ENCODE measurements at regions not wholly inside any gene's neighbourhood (a gene's known extent, or its start where the extent isn't known, plus 50 kb on each side); places are given as distances from the start of the nearest gene placed in this dataset.

DNA sequence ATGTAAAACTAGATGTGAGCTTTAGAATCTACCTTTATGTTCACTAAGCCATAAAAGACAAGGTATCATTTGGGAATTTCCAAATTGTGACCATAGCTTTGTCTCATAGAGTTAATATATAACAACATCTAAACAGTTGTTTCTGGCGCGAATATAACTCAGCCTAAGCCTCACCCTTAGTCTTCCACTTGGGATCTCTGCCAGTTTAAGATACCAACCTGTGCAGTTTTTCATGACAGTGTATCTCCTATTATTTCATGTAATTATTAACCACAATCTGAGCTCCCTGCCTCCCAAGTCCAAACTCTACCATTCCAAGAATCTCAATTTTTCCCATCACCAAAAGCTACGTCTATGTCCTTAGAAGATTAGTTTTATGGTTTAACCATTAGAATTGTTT, 572.5 kb upstream of the ISX start:
- peaks cover 2% of the 10 kb centered on the region for H3K36me3 Mint-ChIP-seq (ENCODE audit: low read depth)
- no peak overlapping the region for H3K4me3 Mint-ChIP-seq (ENCODE audit: unreplicated experiment)
- H3K27me3 Mint-ChIP-seq (ENCODE audit: low read depth): peaks cover 2% of the 10 kb centered on the region
- no peaks in the 10 kb centered on the region for H3K4me1 Mint-ChIP-seq (ENCODE audit: low read depth)
- TF ChIP-seq CTCF (IDR thresholded peaks at IDR 0.05): no peak
- no peak for DNase-seq (ENCODE audit: low spot score)
- peaks cover 40% of the 10 kb centered on the region for H3K9me3 Mint-ChIP-seq (ENCODE audit: low read depth)
- no peak overlapping the region for H3K27ac Mint-ChIP-seq (ENCODE audit: unreplicated experiment)

DNA sequence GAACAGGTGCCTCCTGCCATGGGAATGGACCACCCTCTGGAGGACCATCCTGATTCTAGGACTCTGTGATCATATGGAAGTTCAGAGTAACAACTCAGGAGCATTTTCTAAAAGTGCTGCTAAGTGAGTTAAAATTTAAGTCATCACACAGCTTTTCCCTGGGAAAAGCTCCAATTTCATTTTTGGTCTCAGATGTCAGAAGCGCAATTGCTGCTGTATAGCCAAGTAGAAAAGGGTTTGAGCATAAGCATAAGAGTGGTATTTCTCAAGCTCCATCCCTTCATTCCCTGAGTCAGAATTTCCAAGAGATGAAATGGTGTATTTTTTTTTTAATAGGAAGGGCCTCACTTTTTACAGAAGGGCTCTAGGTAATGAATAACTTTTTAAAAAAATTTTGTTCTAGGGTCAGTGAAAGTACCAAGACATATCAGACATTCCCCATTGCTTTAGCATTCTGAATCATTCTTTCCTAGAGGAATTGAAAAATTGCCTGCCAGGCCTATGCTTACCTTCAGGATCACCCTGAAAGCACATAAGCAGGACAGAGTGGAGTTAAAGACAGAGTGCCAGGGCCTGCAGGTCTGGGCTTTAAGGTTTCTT, 564.5 kb upstream of the ISX start:
- Mint-ChIP-seq H3K27ac (ENCODE audit: unreplicated experiment) (no peak overlapping the region), H3K36me3 (ENCODE audit: low read depth) (no peaks in the 10 kb centered on the region), H3K9me3 (ENCODE audit: low read depth) (peaks cover 24% of the 10 kb centered on the region), H3K27me3 (ENCODE audit: low read depth) (no peaks in the 10 kb centered on the region), H3K4me1 (ENCODE audit: low read depth) (no peaks in the 10 kb centered on the region), H3K4me3 (ENCODE audit: unreplicated experiment) (no peak overlapping the region)
- no peak for DNase-seq (ENCODE audit: low spot score)
- no peak for TF ChIP-seq CTCF (IDR thresholded peaks at IDR 0.05)

GRCh38 chr22:34502821-34503220, 563.1 kb upstream of the ISX start:
- Mint-ChIP-seq H3K27me3 (ENCODE audit: low read depth) (no peaks in the 10 kb centered on the region), H3K27ac (ENCODE audit: unreplicated experiment) (no peak overlapping the region), H3K4me3 (ENCODE audit: unreplicated experiment) (no peak overlapping the region), H3K36me3 (ENCODE audit: low read depth) (no peaks in the 10 kb centered on the region), H3K9me3 (ENCODE audit: low read depth) (peaks cover 16% of the 10 kb centered on the region), H3K4me1 (ENCODE audit: low read depth) (no peaks in the 10 kb centered on the region)
- DNase-seq (ENCODE audit: low spot score): no peak
- no peak for TF ChIP-seq CTCF (IDR thresholded peaks at IDR 0.05)

DNA sequence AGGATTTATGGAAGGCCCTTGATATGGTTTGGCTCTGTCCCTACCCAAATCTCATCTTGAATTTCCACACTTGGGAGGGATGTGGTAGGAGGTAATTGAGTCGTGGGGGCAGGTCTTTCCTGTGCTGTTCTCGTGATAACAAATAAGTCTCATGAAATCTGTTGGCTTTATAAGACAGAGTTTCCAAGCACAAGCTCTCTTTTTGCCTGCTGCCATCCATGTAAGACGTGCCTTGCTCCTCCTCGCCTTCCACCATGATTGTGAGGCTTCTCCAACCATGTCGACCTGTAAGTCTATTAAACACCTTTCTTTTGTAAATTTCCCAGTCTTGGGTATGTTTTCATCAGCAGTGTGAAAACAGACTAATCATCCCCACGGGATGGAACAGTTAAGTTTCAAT, 557.2 kb upstream of the ISX start:
- Mint-ChIP-seq H3K27ac (ENCODE audit: unreplicated experiment) (no peak overlapping the region), H3K4me3 (ENCODE audit: unreplicated experiment) (no peak overlapping the region), H3K27me3 (ENCODE audit: low read depth) (no peaks in the 10 kb centered on the region), H3K4me1 (ENCODE audit: low read depth) (no peaks in the 10 kb centered on the region), H3K9me3 (ENCODE audit: low read depth) (peaks cover 12% of the 10 kb centered on the region), H3K36me3 (ENCODE audit: low read depth) (no peaks in the 10 kb centered on the region)
- DNase-seq (ENCODE audit: low spot score): no peak
- no peak for TF ChIP-seq CTCF (IDR thresholded peaks at IDR 0.05)

GRCh38 chr22:34526681-34527080, 539.3 kb upstream of the ISX start:
- no peak for TF ChIP-seq CTCF (IDR thresholded peaks at IDR 0.05)
- Mint-ChIP-seq H3K27ac (ENCODE audit: unreplicated experiment) (no peak overlapping the region), H3K27me3 (ENCODE audit: low read depth) (no peaks in the 10 kb centered on the region), H3K9me3 (ENCODE audit: low read depth) (peaks cover 2% of the 10 kb centered on the region), H3K4me3 (ENCODE audit: unreplicated experiment) (no peak overlapping the region), H3K36me3 (ENCODE audit: low read depth) (no peaks in the 10 kb centered on the region), H3K4me1 (ENCODE audit: low read depth) (no peaks in the 10 kb centered on the region)
- no peak for DNase-seq (ENCODE audit: low spot score)
